ENCODE measurements at regions not wholly inside any gene's neighbourhood (a gene's known extent, or its start where the extent isn't known, plus 50 kb on each side); places are given as distances from the start of the nearest gene placed in this dataset.

DNA sequence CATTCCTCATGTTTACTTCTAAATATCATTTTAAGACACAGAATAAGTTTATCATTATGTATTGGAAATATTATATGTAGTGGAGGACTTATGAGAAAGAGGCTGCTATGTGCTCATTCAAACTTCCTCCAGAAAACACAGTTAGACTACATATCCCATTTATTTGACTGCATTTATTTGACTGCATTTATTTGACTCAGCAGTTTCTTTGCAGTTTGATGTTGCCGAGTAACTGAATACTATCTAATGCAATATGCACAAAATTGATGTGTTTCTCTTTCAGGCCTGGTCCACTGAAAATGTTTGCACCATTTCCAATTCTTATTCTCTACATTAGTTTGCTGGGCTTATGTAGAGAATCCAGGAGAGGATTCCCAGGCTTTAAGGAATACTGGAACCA, 89.9 kb upstream of the FBN2 start:
- DNase-seq (ENCODE audit: low read depth, low spot score) = no peak
- Histone ChIP-seq H3K4me1 (ENCODE audit: control insufficient read depth, insufficient read depth, low read length) (no peaks in the 10 kb centered on the region), H3K27ac (ENCODE audit: low read length) (no peak overlapping the region), H3K27me3 (ENCODE audit: control insufficient read depth, insufficient read depth, low read length) (no peaks in the 10 kb centered on the region), H3K4me3 (ENCODE audit: low read depth in 2 of 2, low read length in 2 of 2) (no peak overlapping the region), H3K9me3 (ENCODE audit: control insufficient read depth, insufficient read depth, low read depth, low read length) (no peaks in the 10 kb centered on the region), H3K36me3 (ENCODE audit: control insufficient read depth, insufficient read depth, low read length) (no peaks in the 10 kb centered on the region)
- CTCF ChIA-PET = no interaction called here
- intact Hi-C loops (cut with micrococcal nuclease; ENCODE audit: unreplicated experiment) (no loop called here), in situ Hi-C loops (cut with HindIII; ENCODE audit: low pct_unique_long_range_greater_than_20kb, low sequenced_read_pairs) (no loop called here)
- BruUV-seq (replicated peaks) = no TSS peak
- TF ChIP-seq, protein P1, sequence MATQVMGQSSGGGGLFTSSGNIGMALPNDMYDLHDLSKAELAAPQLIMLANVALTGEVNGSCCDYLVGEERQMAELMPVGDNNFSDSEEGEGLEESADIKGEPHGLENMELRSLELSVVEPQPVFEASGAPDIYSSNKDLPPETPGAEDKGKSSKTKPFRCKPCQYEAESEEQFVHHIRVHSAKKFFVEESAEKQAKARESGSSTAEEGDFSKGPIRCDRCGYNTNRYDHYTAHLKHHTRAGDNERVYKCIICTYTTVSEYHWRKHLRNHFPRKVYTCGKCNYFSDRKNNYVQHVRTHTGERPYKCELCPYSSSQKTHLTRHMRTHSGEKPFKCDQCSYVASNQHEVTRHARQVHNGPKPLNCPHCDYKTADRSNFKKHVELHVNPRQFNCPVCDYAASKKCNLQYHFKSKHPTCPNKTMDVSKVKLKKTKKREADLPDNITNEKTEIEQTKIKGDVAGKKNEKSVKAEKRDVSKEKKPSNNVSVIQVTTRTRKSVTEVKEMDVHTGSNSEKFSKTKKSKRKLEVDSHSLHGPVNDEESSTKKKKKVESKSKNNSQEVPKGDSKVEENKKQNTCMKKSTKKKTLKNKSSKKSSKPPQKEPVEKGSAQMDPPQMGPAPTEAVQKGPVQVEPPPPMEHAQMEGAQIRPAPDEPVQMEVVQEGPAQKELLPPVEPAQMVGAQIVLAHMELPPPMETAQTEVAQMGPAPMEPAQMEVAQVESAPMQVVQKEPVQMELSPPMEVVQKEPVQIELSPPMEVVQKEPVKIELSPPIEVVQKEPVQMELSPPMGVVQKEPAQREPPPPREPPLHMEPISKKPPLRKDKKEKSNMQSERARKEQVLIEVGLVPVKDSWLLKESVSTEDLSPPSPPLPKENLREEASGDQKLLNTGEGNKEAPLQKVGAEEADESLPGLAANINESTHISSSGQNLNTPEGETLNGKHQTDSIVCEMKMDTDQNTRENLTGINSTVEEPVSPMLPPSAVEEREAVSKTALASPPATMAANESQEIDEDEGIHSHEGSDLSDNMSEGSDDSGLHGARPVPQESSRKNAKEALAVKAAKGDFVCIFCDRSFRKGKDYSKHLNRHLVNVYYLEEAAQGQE (IDR thresholded peaks at IDR 0.05; ENCODE audit: insufficient read depth in 1 of 2, low read depth in 2 of 2, low read length in 1 of 2) = no peak
- TF ChIP-seq SIN3A (IDR thresholded peaks at IDR 0.05; ENCODE audit: borderline replicate concordance, insufficient read depth, low read depth, low read length) (no peak), CTCF (IDR thresholded peaks at IDR 0.05) (no peak), POLR2AphosphoS5 (IDR thresholded peaks at IDR 0.05; ENCODE audit: low read depth, low read length) (no peak), TCF7L2 (IDR thresholded peaks at IDR 0.05; ENCODE audit: low read depth, low read length) (no peak)
- POLR2A ChIA-PET = no interaction called here
- no peak for ATAC-seq

DNA sequence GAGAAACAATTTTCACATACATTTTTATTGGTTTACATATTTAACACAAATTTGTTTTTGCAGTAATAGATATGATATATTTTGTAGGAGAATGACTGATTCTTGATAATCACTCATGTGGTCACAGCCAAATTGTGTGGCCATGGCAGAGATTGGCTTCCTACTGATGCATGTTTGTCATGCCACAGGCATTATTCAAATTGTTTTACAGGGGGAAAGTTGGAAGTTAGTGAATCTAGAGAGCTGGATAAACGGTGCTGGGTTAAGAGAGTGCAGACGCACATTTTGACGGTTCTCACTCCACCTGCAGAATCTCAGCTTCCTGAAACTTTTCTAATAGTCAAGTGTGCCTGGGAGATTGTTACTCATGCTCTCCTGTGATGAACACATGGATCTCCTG, 91.1 kb upstream of the FBN2 start:
- DNase-seq (ENCODE audit: low read depth, low spot score) (no peak), ATAC-seq (no peak)
- Histone ChIP-seq H3K27ac (ENCODE audit: low read length) (no peak overlapping the region), H3K27me3 (ENCODE audit: control insufficient read depth, insufficient read depth, low read length) (no peaks in the 10 kb centered on the region), H3K9me3 (ENCODE audit: control insufficient read depth, insufficient read depth, low read depth, low read length) (no peaks in the 10 kb centered on the region), H3K36me3 (ENCODE audit: control insufficient read depth, insufficient read depth, low read length) (no peaks in the 10 kb centered on the region), H3K4me3 (ENCODE audit: low read depth in 2 of 2, low read length in 2 of 2) (no peak overlapping the region), H3K4me1 (ENCODE audit: control insufficient read depth, insufficient read depth, low read length) (no peaks in the 10 kb centered on the region)
- intact Hi-C loops (cut with micrococcal nuclease; ENCODE audit: unreplicated experiment) (no loop called here), in situ Hi-C loops (cut with HindIII; ENCODE audit: low pct_unique_long_range_greater_than_20kb, low sequenced_read_pairs) (no loop called here)
- TF ChIP-seq SIN3A (IDR thresholded peaks at IDR 0.05; ENCODE audit: borderline replicate concordance, insufficient read depth, low read depth, low read length) (no peak), TCF7L2 (IDR thresholded peaks at IDR 0.05; ENCODE audit: low read depth, low read length) (no peak), POLR2AphosphoS5 (IDR thresholded peaks at IDR 0.05; ENCODE audit: low read depth, low read length) (no peak), CTCF (IDR thresholded peaks at IDR 0.05) (no peak)
- TF ChIP-seq, protein P1 (IDR thresholded peaks at IDR 0.05; ENCODE audit: insufficient read depth in 1 of 2, low read depth in 2 of 2, low read length in 1 of 2) = no peak
- POLR2A ChIA-PET = no interaction called here
- BruUV-seq (replicated peaks) = no TSS peak
- CTCF ChIA-PET = no interaction called here
